D721Med (cell line): ENCODE measurements at regions not wholly inside any gene's neighbourhood (a gene's known extent, or its start where the extent isn't known, plus 50 kb on each side); places are given as distances from the start of the nearest gene placed in this dataset.

Source experiments
- DNase-seq: peaks from one replicate; pipeline ENCODE4 v3.0.0; 2011; ENCODE audit warnings: low spot score; ENCODE audit not compliant: insufficient read length
- FAIRE-seq: peaks from 2 replicates; lab custom pipeline; 2011; peaks lifted over from hg19 to GRCh38; lab: Jason Lieb, UNC
- TF ChIP-seq, protein P1 (sequence below): IDR thresholded peaks from 2 replicates; pipeline ENCODE4 v1.5.1; 2012; ENCODE audit warnings: mild to moderate bottlenecking, control low read depth; ENCODE audit not compliant: insufficient read depth; ENCODE audit errors: missing control alignments

- TF ChIP-seq, protein P1, sequence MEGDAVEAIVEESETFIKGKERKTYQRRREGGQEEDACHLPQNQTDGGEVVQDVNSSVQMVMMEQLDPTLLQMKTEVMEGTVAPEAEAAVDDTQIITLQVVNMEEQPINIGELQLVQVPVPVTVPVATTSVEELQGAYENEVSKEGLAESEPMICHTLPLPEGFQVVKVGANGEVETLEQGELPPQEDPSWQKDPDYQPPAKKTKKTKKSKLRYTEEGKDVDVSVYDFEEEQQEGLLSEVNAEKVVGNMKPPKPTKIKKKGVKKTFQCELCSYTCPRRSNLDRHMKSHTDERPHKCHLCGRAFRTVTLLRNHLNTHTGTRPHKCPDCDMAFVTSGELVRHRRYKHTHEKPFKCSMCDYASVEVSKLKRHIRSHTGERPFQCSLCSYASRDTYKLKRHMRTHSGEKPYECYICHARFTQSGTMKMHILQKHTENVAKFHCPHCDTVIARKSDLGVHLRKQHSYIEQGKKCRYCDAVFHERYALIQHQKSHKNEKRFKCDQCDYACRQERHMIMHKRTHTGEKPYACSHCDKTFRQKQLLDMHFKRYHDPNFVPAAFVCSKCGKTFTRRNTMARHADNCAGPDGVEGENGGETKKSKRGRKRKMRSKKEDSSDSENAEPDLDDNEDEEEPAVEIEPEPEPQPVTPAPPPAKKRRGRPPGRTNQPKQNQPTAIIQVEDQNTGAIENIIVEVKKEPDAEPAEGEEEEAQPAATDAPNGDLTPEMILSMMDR: no peak
- FAIRE-seq: no peak
- DNase-seq: no peak
Measured at GRCh38 chr15:29542994-29543393, 273.4 kb upstream of the NSMCE3 start.

DNA sequence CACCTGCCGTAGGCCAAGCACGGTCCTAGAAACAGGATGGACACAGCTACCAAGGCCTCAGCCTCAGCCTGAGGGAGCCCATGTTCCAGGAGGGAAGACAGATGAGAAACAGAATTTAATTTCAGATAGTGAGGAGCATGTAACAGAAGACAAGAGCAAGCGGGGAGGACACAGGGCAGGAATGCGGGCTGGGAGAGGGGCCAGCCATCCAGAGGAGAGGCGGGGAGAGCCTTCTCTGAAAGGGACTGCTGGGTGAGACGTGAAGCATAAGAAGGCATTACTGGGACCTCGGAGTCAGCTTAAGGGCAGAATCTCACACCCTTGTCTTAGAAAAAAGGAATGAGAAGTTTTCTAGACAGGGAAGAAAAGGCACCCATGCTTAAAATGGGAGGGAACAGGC is 271.7 kb upstream of the NSMCE3 start:
- DNase-seq (no peak), FAIRE-seq (no peak)
- TF ChIP-seq, protein P1: no peak

GRCh38 chr15:29540479-29540878 is 270.9 kb upstream of the NSMCE3 start:
- no peak for FAIRE-seq

DNA sequence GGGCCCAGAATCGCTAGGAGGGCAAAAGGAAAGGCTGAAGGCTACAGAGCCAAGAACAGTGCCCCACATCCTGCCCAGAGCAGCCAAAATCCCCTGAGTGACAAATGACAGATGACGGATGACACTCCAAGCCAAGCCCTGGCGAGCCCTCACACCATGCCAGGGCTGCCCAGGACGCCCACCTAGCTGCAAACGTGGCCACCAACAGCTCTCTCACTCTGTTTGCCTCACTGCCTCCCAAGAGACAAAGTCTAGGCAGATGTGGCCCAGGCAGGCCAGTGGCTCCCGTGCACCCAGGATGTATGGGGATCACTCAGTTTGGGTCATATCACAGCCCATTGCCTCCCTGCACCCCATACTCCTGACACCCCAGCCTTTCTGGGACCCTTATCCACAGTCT is 270.1 kb upstream of the NSMCE3 start:
- TF ChIP-seq, protein P1: no peak
- DNase-seq (no peak), FAIRE-seq (no peak)

More at GRCh38 chr15:29540479-29540878, 270.9 kb upstream of the NSMCE3 start:
- no peak for DNase-seq
- TF ChIP-seq, protein P1: no peak

- DNase-seq (no peak), FAIRE-seq (no peak)
- TF ChIP-seq, protein P1: no peak
Measured at GRCh38 chr15:29538044-29538443, 268.4 kb upstream of the NSMCE3 start.

GRCh38 chr15:29535952-29536351 is 266.3 kb upstream of the NSMCE3 start:
- DNase-seq: no peak
- TF ChIP-seq, protein P1: no peak
- no peak for FAIRE-seq

DNA sequence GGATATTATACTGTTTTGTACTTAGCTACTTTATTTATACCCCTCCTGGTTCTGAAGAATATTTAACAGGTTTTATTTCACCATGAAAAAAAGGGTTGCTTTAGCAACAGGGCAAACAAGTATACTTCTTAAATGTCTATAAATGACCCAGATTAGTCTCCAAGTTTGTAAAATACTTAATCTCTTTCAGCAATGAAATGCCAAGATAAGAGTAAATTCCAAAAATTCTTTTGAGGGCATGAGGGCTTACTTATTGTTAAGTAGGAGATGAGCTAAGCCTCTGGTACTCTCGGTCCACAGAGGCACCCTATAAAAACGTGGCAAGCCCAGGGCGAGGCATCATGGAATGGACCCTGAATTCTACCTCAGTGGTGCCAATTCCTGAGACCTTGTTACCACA is 264.8 kb upstream of the NSMCE3 start:
- FAIRE-seq (no peak), DNase-seq (no peak)
- TF ChIP-seq, protein P1: no peak
